Right lung (tissue), 2 donors: ENCODE measurements at regions not wholly inside any gene's neighbourhood (a gene's known extent, or its start where the extent isn't known, plus 50 kb on each side); places are given as distances from the start of the nearest gene placed in this dataset.

Experiments
- DNase-seq, 2 donors: peaks; one replicate each; pipeline ENCODE4 v3.0.0-alpha.2; 2013

DNA sequence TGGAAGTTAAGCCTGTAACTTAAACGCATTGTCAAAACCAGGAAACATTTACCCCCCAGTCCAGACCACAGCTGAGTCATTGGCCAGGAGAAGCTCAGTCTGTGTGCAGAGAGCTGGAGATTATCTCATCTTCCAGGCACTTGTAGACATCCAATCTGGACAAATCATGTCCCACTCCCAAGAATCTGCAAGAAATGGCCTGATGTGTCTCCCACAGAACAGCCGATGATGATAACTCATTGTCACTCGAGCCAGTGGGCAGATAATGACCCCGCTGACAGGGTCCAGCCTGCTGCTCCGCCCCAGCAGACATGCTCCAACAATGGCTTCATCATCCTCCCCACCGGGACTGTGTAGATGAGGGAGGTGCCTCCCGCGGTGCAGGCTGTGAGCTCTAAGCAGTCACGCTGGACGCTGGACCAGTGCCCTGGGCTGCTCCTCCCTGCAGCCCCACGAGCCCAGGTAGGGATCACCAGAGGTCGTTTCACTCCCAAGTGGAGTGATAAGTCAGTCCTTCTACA, 322.5 kb downstream of the C16orf95 start:
- no peak for DNase-seq

DNA sequence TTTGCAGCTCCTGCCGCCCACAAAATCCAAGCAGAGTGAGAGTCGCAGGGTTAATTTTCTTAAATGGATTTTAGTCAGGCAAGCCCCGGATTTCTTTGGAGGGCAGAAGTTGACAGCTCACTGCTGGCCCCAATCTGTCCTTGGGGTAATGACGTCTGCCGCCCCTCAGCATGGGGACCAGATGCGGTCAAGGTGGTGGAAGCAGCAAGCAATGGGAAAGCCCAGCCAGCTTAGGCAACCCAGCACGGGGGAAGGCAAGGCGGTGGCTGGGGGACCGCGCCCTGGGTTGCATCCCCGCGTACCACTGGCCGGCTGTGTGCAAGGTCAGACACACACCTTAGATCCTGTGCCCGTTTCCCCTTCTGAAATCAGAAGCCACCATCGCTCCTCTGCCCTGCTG, 321.7 kb downstream of the C16orf95 start:
- DNase-seq: no peak

DNA sequence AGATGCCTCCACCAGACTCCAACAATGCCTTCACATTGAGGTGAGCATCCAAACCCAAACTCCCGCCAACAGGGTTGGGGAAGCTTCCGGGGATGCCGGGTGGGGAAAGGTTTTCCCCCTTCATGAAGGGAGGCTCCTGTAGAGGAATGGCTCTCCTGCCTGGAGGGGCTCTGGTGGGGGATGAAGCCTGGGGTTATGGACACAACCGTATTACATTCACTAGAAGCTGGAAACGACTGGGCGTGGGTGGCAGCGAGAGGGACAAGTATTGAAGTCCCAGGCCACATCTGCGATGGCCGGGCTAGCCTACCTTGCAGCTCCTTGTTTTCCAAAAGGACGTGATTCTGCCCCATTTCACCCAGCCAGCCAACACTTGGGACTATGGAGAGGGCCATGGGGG, 321.1 kb downstream of the C16orf95 start:
- DNase-seq: no peak

DNA sequence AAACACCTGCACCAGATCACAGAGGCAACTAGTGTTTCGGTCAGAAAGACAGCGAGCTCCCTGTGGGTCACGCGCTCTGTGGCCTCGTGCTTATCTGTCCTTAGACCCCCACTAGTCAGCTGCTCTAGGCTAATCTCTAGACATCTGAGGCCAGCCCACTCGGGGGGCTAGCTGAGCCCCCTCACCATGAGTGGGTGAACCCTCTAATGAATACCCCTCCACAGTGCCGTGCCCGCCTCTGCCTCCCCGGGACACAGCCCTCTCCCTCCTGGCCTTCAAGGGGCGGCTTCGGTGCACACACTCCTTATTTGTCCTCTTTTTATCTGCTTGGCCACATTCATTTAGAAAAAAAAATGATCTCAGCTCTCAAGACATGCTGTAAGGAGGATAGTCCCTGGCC, 320.1 kb downstream of the C16orf95 start:
- no peak for DNase-seq

DNA sequence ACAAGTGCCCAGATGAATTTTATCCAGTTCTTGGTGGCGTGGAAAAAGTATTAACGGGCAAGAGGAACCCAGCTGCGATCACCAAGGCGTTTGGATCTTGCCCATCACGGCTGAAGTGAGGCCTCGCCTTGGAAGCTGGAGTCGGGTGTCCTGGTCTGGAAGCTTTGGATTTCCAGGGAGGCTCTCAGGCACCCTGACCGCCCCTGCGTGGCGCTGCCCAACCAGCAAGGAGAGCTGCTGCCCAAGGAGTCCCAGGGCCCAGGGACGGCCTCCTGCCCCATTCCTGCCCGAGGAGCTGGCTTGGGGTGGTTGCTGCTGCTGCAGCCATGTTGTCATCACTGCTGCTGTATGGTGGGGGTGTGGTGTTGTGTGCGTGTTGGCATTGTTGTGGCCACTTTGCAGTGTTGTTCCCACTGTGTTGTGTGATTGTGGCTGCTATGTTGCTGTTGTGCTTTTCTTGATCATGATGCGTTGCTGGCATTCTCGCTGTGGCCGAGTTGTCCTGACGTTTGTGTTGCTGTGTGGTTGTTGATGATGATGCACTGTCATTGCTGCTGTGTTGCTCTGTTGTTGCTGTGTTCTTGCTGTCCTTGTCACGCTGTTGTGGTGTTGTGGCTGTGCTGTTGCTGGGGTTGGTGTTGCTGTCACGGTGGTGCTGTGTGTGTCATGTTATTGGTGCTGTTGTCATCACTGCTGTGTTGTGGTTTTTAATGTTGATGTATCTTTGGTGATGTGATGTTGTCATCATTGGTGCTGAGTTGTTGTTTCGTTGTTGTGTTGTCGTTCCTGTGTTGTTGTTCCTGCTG, 318.8 kb downstream of the C16orf95 start:
- DNase-seq: no peak

DNA sequence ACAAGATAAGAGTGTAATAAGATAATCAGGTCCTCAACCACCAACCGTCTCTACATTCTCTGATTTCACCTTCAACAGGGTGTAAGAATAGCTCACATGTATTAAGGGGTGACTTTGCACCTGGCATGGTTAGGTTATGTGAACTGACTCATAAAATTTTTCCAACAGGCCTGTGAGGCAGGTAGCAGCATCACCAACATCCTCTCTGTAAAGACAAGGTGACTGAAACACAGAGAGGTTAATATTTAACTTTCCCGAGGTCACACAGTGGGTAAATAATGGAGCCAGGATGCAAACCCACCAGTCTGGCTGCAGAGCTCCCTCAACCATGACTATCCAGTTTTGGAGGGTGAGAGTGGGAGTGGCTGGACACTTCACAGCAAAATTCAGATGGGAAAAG, 317.2 kb downstream of the C16orf95 start:
- DNase-seq: no peak

DNA sequence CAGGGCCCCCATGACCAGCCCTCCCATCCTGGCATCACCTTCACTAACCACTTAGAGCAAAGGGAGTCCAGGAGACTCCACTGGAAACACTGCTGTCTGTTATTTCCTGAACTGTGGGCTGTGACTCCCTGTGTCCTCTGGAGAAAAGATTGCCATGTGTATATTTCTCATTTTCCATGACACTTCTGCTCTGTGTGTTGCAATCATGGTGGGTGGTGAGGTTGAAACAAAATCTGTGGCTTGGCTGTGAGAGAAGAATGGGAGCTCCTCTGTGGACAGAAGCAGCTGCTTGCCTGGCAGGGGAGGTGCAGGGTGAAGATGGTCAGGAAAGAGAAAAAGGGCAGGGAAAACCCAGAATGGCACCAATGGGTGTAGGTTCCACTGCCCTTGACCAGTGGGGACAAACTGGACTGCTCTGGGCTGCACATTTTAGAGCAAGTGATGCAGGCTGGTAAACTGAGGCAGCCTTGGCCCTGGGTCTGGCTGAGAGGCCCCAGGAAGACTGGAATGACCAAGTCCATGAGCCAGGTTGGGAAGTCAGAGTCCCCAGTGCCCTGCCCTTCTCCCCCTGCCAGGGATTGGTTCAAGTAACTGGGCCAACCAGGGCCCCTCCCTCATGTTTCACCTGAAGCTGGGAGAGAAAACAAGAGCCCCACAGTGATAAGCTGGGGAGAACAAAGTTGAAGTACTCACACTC, 314.3 kb downstream of the C16orf95 start:
- DNase-seq: no peak

DNA sequence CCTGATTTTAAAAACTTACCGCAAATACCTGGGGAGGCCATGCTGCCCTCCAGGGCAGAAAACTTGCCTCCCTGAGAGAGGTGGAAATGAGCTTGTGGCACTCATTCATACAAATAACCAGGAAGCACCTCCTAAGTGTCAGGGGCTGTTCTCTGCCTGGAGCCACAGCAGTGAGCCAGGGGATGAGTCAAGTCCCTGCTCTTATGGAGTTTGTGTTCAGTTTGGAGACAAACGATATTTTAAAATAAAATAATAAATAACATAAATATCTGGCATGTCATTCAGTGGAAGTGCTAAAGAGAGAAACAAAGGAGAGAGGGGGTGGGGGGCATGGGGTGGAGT, 313.8 kb downstream of the C16orf95 start:
- DNase-seq: no peak

DNA sequence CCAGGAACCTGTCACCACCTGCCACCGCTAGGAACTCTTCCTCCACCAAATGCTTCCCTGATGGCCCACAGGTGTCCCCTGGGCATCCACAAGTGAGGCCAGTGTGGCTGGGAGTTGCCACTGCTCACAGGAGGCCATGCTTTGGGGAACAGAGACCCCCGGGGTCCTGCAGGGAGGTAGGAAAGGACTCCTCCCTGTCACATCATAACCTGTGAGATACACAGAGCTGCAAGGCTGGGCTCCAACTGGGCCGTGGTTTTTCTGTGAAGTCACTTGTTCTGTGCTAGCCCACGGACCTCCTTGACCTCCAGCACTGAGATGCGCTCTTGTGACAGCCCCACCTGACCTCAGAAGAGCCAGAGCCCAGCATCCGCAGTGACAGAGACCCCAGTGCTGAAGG, 311.2 kb downstream of the C16orf95 start:
- DNase-seq: no peak

DNA sequence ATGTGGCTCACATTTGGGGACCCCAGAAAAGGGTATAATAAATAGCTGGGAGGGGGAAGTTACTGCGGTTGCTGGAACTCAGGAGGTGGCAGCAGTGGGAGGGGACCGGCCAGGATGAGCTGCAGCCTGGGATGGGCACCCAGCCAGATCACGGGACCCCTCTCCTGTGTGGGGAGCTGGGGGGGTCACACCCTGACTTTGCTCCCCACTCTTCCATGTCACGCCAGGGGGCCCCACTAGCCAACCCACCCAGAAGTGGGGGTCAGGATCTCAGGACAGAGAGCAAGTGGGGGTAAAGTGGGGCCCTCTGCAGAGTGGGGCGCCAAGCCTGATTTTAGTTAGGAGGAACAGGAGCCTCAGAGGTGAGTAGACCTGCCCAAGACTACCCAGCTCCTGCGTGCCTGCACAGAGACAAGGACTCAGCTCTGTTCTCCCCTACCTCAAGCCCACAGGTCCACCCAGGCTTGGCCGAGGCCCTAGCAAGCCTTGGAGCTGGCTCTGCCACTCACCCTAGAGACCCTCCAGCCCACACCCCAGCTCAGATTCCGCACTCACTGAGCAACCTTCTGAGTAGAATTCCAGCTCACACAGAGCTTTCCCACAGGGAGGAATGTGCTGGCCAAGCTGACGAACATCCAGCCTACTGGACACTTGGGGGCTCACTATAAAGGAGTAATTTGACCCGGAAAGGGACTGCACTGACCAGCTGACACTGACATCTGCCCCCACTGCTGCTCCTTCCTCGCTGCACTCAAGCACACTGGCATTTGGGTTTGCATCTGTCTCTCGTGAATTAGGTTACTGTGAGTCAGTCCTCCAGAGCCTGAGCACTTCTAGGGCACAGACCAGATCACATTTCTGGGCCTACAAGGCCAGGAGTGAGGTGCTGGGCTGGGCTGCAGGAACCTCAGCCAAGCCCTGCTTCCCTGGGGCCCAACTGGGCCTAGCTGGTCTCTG, 310.1 kb downstream of the C16orf95 start:
- DNase-seq: no peak

DNA sequence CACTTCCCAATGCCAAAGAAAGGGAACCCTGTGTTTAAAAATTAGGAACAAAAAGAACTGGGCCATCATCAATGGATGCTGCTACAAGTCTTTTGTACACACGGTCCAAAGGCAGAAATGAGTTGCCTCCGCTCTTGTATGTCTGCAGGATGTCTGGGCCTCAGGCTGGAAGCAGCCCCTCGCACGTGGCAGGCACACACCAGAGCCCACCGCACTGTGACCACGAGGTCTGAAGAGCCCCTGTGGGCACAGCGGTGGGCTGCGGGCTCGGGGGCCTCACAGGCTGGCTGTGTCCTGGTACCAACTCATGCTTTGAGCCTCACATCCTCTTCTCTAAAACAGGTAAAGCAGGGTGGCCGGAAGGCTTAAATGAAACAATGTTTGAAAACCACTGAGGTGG, 309.3 kb downstream of the C16orf95 start:
- no peak for DNase-seq

DNA sequence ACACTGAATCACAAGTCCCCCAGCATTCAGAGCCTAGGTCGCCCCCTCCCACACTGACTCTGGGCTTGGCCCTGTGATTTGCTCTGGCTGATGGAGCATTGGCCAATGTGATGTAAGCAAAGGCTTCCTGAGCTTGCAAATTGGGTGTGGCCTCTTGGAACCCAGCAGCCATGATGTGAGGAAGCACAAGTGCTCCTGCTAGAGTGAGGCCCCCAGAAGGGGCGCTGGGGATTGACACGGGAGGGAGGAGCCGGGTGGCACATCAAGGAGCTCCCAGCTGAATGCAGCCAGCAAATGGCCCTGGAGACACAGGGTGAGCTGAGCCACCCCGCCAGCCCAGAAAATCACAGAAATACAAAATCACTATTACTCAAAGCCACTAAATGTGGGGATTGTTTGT, 308.5 kb downstream of the C16orf95 start:
- DNase-seq: no peak

DNA sequence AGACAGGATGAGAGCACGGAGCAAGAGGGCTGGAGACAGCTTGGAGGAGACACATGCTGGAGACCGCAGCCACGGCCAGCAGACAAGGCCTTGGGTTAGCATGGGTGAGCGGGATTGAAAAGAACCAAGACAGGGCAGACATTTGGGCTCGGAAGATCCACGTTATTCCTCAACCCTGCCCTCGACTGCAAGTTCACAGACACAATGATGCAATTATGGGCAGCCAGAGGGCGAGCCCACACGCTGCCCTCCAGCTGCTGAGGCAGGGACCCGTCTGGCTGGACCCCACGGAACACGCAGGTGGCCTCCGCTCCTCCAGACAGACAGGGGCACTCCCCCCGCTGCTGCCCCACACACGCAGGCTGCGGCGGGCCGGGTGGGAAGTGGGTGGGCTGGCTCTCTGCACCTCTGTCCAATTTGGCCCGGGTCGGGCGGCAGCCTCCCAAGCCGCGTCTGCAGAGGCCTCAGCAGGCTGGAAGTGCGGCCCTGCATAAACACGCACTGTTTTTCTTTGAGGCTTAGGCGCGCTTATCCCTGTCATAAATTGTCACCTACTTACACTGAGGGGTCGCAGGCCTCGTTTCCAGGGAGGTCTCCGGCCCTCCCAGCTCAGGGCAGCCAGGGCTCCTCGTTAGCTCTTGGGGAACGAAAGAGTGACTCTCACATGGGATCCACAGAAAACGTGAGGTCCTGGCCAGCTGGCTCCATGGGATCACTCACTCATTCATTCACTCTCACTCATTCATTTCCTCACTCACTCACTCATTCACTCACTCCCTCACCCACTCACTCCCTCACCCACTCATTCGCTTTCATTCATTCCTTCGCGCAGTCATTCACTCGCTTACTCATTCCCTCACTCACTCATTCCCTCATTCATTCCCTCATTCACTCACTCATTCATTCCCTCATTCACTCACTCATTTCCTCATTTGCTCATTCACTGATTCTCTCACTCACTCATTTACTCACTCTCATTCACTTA, 303.9 kb downstream of the C16orf95 start:
- DNase-seq: peak in 1 of 2 donors; percentile 15

DNA sequence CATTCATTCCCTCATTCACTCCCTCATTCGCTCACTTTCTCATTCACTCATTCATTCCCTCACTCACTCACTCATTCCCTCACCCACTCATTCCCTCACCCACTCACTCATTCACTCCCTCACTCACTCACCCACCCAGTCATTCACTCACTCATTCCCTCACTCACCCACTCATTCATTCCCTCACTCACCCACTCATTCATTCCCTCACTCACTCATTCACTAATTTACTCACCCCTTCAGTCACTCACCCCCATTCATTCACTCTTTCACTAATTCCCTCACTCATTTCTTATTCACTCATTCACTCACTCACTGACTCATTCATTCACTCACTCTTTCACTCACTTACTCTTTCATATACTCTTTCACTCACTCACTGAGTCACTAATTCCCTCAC, 303.1 kb downstream of the C16orf95 start:
- no peak for DNase-seq

DNA sequence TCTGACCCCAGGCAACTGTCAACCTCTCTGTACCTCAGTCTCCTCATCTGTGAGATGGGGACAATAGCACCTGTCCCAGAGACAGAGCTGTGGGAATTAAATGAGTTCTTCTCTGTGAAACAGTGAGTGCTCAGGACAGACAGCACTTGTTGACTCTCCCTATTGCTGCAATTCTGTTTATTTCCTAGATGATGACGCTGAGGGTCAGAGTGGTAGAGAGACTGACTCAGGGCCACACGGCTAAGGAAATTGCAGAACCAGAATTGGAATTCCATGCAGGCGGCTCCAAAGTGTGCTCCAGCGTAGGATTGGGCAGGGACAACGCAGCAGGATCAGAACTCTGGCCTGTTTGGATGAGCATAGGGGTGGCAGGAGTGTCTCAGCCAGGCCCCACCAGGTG, 302.2 kb downstream of the C16orf95 start:
- no peak for DNase-seq

DNA sequence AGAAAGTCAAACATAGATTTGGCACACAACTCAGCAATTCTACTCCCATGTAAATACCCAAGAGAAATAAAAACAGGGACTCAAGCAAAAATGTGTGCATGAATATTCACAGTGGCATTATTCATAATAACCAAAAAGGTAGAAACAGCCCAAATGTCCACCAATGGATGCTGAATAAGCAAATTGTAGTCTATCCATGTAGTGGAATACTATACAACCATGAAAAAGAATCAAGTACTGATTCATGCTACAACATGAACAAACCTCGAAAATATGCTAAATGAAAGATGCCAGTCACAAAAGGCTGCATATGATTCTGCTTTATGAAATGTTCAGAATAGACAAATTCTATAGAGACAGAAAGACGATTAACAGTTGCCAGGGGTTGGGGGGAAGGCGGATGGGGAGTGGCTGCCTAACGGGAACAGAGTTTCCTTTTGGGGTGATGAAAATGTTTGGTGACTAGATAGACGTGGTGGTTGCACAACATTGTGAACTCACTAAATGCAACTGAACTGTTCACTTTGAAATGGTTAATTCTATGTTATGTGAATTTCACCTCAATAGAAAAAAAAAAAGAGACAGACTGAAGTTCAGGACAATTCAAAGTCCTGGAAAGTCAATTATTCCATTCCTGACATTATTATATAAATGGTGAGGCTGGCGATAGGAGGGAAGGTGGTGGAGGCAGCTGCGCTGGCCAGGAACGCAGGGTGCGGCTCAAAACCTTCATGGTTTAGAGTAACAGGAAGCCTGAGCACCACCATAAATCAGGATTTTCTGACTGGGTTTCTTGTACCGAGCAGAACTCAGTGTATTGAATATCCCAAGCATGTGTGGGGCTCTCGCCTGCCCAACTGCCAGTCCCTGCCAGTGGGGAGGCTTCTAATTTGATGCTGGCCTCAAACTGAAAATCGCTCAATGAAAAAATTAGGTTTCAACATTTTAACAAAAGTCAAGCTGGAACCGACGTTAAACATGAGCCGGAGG, 300.9 kb downstream of the C16orf95 start:
- DNase-seq: no peak

DNA sequence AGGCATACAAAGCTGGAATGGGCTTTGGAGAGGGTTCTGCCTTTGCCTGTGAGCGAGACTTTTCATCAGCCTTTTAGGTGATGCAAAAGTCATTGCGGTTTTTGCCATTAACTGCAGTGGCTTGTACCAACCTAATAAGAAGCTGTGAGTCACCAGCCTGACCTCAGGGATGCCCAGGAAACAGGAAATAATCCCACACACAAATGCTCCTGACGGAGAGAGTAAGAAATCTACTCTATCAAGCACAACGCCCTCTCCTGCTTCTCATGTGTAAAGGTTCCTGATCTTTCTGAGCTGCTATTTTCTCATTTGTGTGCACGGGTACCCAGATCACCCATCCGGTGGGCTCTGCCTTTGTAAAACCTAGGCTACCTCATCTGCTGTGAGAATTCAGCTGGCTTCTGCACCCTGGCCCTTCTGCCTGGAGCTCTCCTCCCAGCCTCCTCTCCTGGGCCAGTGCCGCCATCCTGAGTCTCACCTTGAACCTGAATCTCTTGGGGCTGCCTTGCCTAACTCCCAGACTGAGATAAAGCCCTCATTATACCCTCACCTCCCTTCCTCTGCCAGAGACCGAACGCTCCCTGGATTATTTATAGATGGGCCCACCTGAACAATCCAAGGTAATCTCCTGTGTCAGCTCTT, 299.7 kb downstream of the C16orf95 start:
- DNase-seq: no peak

DNA sequence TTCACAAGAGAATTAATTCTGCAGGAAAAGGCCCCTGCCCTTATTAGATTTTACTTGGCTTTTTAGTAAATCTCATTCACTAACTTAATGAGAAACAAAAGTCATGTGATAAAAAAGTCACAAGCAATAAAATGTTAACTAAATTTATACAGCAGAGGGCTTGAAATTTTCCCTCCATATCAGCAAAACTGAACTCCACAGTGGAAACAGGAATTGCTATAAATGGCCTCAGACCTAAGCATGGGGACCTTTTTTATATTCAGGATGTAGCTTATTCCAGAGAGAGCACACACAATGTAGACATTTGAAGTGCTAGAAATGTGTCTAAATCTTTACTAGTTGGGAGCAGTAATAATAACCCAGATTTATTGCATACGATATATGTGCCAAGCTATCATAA, 291.5 kb downstream of the C16orf95 start:
- no peak for DNase-seq

DNA sequence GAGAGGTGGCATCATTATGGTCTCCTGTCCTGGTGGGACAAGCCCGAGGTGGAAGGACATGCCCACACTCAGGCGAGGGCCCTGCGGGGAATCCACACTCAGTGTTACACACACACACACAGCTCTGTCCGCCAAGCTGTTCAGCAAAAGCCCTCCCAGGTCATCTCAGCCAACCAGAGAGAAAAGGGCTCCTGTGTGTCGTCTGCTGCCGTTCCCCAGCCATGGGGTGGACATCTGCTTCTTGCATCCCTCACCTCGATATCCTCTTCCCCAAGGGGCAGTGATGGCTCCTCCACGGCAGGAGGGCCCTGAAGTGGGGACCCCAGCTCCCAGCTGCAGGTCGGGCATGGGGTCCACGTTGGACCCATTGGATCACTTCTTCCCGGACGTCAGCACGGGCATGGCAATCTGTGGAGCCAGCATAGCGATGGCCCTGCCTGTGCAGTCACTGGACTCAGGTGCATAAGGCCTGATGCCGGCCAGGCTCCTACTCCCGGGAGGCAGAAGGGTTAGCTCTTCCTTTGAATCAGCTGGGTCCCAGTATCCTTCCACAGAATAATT, 290.1 kb downstream of the C16orf95 start:
- DNase-seq: no peak
